SU-DHL-6 (cell line): ENCODE measurements at regions not wholly inside any gene's neighbourhood (a gene's known extent, or its start where the extent isn't known, plus 50 kb on each side); places are given as distances from the start of the nearest gene placed in this dataset.

Experiments
- H2AFZ ChIP-seq: fragments of 200-600 bp; sonication (generic); 2 replicates; pipeline ENCODE4 v1.6.1; 2014; ENCODE audit warnings: low read depth, mild to moderate bottlenecking, moderate library complexity, mixed read lengths, antibody characterized with exemption, low read length; ENCODE audit not compliant: severe bottlenecking
- H3F3A ChIP-seq: fragments of 200-600 bp; shearing (Covaris generic); 2 replicates; pipeline ENCODE4 v1.6.0; 2016; ENCODE audit warnings: antibody characterized with exemption, mild to moderate bottlenecking; ENCODE audit not compliant: insufficient read depth
- H3K27ac ChIP-seq: fragments of 200-600 bp; sonication (generic); 2 replicates; pipeline ENCODE4 v1.5.1; 2016; ENCODE audit warnings: low read depth, mild to moderate bottlenecking, low read length, moderate library complexity, mixed read lengths
- H3K27me3 ChIP-seq: fragments of 200-600 bp; sonication (generic), shearing (Covaris generic); 2 replicates; pipeline ENCODE4 v1.6.0; 2014; ENCODE audit warnings: mild to moderate bottlenecking, low read length
- H3K36me3 ChIP-seq: fragments of 200-600 bp; sonication (generic); 2 replicates; pipeline ENCODE4 v1.6.1; 2014; ENCODE audit warnings: mild to moderate bottlenecking, low read length, mixed read lengths
- H3K4me2 ChIP-seq: fragments of 300-600, 200-600 bp; shearing (Covaris generic), sonication (generic); 2 replicates; pipeline ENCODE4 v1.6.0; 2014; ENCODE audit warnings: low read length, low read depth, mild to moderate bottlenecking; ENCODE audit not compliant: poor library complexity, severe bottlenecking
- H3K4me3 ChIP-seq: fragments of 200-600 bp; sonication (generic); 2 replicates; pipeline ENCODE4 v1.5.1; 2014; ENCODE audit warnings: antibody characterized with exemption, low read length, mild to moderate bottlenecking, mixed read lengths; ENCODE audit not compliant: insufficient read depth, poor library complexity, severe bottlenecking
- H3K79me2 ChIP-seq: fragments of 200-600 bp; sonication (generic); 2 replicates; pipeline ENCODE4 v1.6.1; 2014; ENCODE audit warnings: mild to moderate bottlenecking, low read length, moderate library complexity; ENCODE audit not compliant: insufficient read depth
- H3K9ac ChIP-seq: fragments of 200-600 bp; sonication (generic); 2 replicates; pipeline ENCODE4 v1.7.0; 2014; ENCODE audit warnings: mild to moderate bottlenecking, low read length
- H3K9me2 ChIP-seq: fragments of 200-600 bp; sonication (generic); replicated peaks from 2 replicates; pipeline ENCODE4 v1.6.1; 2014; ENCODE audit warnings: low read length; ENCODE audit not compliant: insufficient read depth
- H3K9me3 ChIP-seq: fragments of 200-600 bp; sonication (generic); 2 replicates; pipeline ENCODE4 v1.6.1; 2014; ENCODE audit warnings: low read length, mixed read lengths; ENCODE audit not compliant: insufficient read depth
- H4K20me1 ChIP-seq: fragments of 200-600 bp; sonication (generic); 2 replicates; pipeline ENCODE4 v1.6.1; 2014; ENCODE audit warnings: low read depth, mild to moderate bottlenecking, antibody characterized with exemption, low read length, moderate library complexity, mixed read lengths
- CTCF ChIP-seq: fragments of 200-600 bp; sonication (generic); IDR thresholded peaks from one replicate; pipeline ENCODE4 v1.5.1; 2017; ENCODE audit warnings: antibody characterized with exemption, mild to moderate bottlenecking, low read length, moderate library complexity; ENCODE audit not compliant: insufficient read depth, poor library complexity, severe bottlenecking
- EZH2phosphoT487 ChIP-seq: fragments of 200-600 bp; sonication (generic), shearing (Covaris generic); conservative IDR thresholded peaks from 2 replicates; pipeline ENCODE4 v1.6.1; 2018; ENCODE audit warnings: mild to moderate bottlenecking, antibody characterized with exemption, low read length, moderate library complexity, mixed read lengths

- Histone ChIP-seq H4K20me1 (no peaks in the 10 kb centered on the region), H3K36me3 (no peaks in the 10 kb centered on the region), H3K4me3 (no peak overlapping the region), H3K9me2 (no peaks in the 10 kb centered on the region), H3K27ac (no peak overlapping the region), H3K4me2 (no peak overlapping the region), H3F3A (no peaks in the 10 kb centered on the region), H3K9me3 (no peaks in the 10 kb centered on the region), H3K27me3 (no peaks in the 10 kb centered on the region), H3K9ac (no peak overlapping the region), H3K79me2 (no peaks in the 10 kb centered on the region), H2AFZ (no peak overlapping the region)
- no peak for TF ChIP-seq EZH2phosphoT487
- TF ChIP-seq CTCF, result no peak
Measured at GRCh38 chr9:119938871-119939270, 569.6 kb upstream of the BRINP1 start.

- no peak overlapping the region for H3K27ac ChIP-seq
- no peak overlapping the region for H2AFZ ChIP-seq
- TF ChIP-seq CTCF (no peak), EZH2phosphoT487 (no peak)
- no peak overlapping the region for H3K9ac ChIP-seq
- H3K36me3 ChIP-seq, result no peaks in the 10 kb centered on the region
- no peak overlapping the region for H3K4me3 ChIP-seq
- no peak overlapping the region for H3K4me2 ChIP-seq
- H3K27me3 ChIP-seq, result no peaks in the 10 kb centered on the region
- H4K20me1 ChIP-seq, result no peaks in the 10 kb centered on the region
- H3F3A ChIP-seq, result no peaks in the 10 kb centered on the region
- no peaks in the 10 kb centered on the region for H3K9me3 ChIP-seq
- H3K9me2 ChIP-seq, result no peaks in the 10 kb centered on the region
- no peaks in the 10 kb centered on the region for H3K79me2 ChIP-seq
Measured at GRCh38 chr9:119934497-119934896, 565.3 kb upstream of the BRINP1 start.

- Histone ChIP-seq H3K4me2 (no peak overlapping the region), H3K4me3 (no peak overlapping the region), H3K9me3 (no peaks in the 10 kb centered on the region), H3K79me2 (no peaks in the 10 kb centered on the region), H3F3A (no peaks in the 10 kb centered on the region), H4K20me1 (no peaks in the 10 kb centered on the region), H2AFZ (no peak overlapping the region), H3K27me3 (no peaks in the 10 kb centered on the region), H3K9me2 (no peaks in the 10 kb centered on the region), H3K36me3 (no peaks in the 10 kb centered on the region), H3K27ac (no peak overlapping the region), H3K9ac (no peak overlapping the region)
- TF ChIP-seq CTCF (no peak), EZH2phosphoT487 (no peak)
Measured at GRCh38 chr9:119933191-119933590, 564.0 kb upstream of the BRINP1 start.
